Progenitor cell of endocrine pancreas (in vitro differentiated cells): ENCODE measurements at regions not wholly inside any gene's neighbourhood (a gene's known extent, or its start where the extent isn't known, plus 50 kb on each side); places are given as distances from the start of the nearest gene placed in this dataset.

ENCODE experiments used
- DNase-seq: peaks from one replicate; pipeline ENCODE4 v3.0.0; 2021; ENCODE audit warnings: low spot score; ENCODE audit not compliant: unreplicated experiment
- H3K27ac Mint-ChIP-seq: 2 replicates; pipeline ENCODE4 v1.8.0; 2021; ENCODE audit warnings: mild to moderate bottlenecking, moderate library complexity, mixed read lengths
- H3K27me3 Mint-ChIP-seq: 2 replicates; pipeline ENCODE4 v1.8.0; 2021; ENCODE audit warnings: mixed read lengths
- H3K36me3 Mint-ChIP-seq: 2 replicates; pipeline ENCODE4 v1.8.0; 2022; ENCODE audit warnings: mixed read lengths; ENCODE audit not compliant: insufficient read depth
- H3K4me1 Mint-ChIP-seq: 2 replicates; pipeline ENCODE4 v1.8.0; 2021; ENCODE audit warnings: low read depth, mixed read lengths
- H3K4me3 Mint-ChIP-seq: 2 replicates; pipeline ENCODE4 v1.8.0; 2021; ENCODE audit warnings: low read depth, mild to moderate bottlenecking, moderate library complexity, mixed read lengths
- H3K9me3 Mint-ChIP-seq: 2 replicates; pipeline ENCODE4 v1.8.0; 2021; ENCODE audit warnings: low read depth, mixed read lengths
- CTCF ChIP-seq: fragments of 200-600 bp; sonication (generic); IDR thresholded peaks from one replicate; pipeline ENCODE4 v1.5.0; 2021; ENCODE audit warnings: antibody characterized with exemption, mild to moderate bottlenecking; ENCODE audit not compliant: unreplicated experiment

- H3K36me3 Mint-ChIP-seq, result no peaks in the 10 kb centered on the region
- H3K4me3 Mint-ChIP-seq, result no peak overlapping the region
- peaks cover 4% of the 10 kb centered on the region for H3K4me1 Mint-ChIP-seq
- no peak for DNase-seq
- H3K27ac Mint-ChIP-seq, result no peak overlapping the region
- H3K27me3 Mint-ChIP-seq, result no peaks in the 10 kb centered on the region
- no peak for TF ChIP-seq CTCF
- H3K9me3 Mint-ChIP-seq, result no peaks in the 10 kb centered on the region
Observed at GRCh38 chr4:120331486-120332370, 265.1 kb upstream of the MAD2L1 start.

GRCh38 chr4:120329386-120329785 lies 262.7 kb upstream of the MAD2L1 start:
- no peak for TF ChIP-seq CTCF
- Mint-ChIP-seq H3K27me3 (no peaks in the 10 kb centered on the region), H3K36me3 (no peaks in the 10 kb centered on the region), H3K9me3 (no peaks in the 10 kb centered on the region), H3K4me1 (peaks cover 4% of the 10 kb centered on the region), H3K27ac (no peak overlapping the region), H3K4me3 (no peak overlapping the region)
- DNase-seq, result no peak

- Mint-ChIP-seq H3K4me1 (peaks cover 4% of the 10 kb centered on the region), H3K27ac (no peak overlapping the region), H3K4me3 (no peak overlapping the region), H3K27me3 (no peaks in the 10 kb centered on the region), H3K9me3 (no peaks in the 10 kb centered on the region), H3K36me3 (no peaks in the 10 kb centered on the region)
- TF ChIP-seq CTCF, result no peak
- DNase-seq, result no peak
Observed at GRCh38 chr4:120327276-120327675, 260.6 kb upstream of the MAD2L1 start.

- no peaks in the 10 kb centered on the region for H3K9me3 Mint-ChIP-seq
- no peaks in the 10 kb centered on the region for H3K27me3 Mint-ChIP-seq
- no peak overlapping the region for H3K27ac Mint-ChIP-seq
- DNase-seq, result no peak
- peaks cover 2% of the 10 kb centered on the region for H3K4me1 Mint-ChIP-seq
- no peak for TF ChIP-seq CTCF
- no peak overlapping the region for H3K4me3 Mint-ChIP-seq
- H3K36me3 Mint-ChIP-seq, result no peaks in the 10 kb centered on the region
Observed at GRCh38 chr4:120319046-120319767, 252.6 kb upstream of the MAD2L1 start.

- Mint-ChIP-seq H3K4me3 (no peak overlapping the region), H3K9me3 (no peaks in the 10 kb centered on the region), H3K27me3 (no peaks in the 10 kb centered on the region), H3K36me3 (no peaks in the 10 kb centered on the region), H3K4me1 (peaks cover 2% of the 10 kb centered on the region), H3K27ac (no peak overlapping the region)
- TF ChIP-seq CTCF, result no peak
- no peak for DNase-seq
Observed at GRCh38 chr4:120318196-120318846, 251.7 kb upstream of the MAD2L1 start.
